ENCODE measurements at regions not wholly inside any gene's neighbourhood (a gene's known extent, or its start where the extent isn't known, plus 50 kb on each side); places are given as distances from the start of the nearest gene placed in this dataset.
"Not testable (repeated sequence)": the region's sequence is repeated elsewhere in the genome, so short reads cannot be mapped to it uniquely, and the experiment has no call there.

DNA sequence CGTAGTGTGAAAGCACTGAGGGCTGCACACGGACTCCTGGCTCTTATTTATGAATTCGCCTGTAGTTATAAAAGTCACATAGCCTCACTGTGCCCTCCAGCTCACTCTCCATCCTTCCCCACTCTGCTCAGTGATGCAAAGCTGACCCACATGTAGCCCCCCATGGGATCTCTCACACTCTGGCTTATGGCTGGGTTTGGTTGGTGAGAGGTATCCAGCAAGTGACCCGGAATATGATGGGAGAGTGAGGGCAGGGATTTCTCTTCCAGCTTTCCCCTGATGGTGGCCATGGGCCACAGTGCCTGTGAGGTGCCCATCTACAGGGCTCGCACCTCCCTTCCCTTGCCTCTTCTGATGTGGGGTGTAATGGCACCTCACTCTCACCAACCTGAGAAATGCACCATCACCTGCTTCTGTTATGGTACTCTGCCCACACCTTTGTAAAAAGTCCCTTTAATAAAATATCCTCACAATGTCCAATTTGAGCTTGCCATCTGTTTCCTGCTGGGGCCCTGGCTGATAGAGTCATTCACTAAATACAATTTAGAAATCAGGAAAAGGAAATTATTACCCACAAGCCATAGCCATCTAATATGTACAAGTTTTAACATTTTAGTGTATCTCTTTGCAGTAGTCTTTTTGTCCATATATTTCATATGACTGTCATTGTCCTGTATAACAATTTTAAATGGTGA, 93.6 kb downstream of the SCN11A start:
- no peak for DNase-seq (ENCODE audit: low read depth)
- TF ChIP-seq MYC (IDR thresholded peaks at IDR 0.05; ENCODE audit: low read depth, low read length) (no peak), POLR2A (IDR thresholded peaks at IDR 0.05; ENCODE audit: extremely low read depth, insufficient read length) (no peak)
- TF ChIP-seq, protein P1, sequence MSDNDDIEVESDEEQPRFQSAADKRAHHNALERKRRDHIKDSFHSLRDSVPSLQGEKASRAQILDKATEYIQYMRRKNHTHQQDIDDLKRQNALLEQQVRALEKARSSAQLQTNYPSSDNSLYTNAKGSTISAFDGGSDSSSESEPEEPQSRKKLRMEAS (IDR thresholded peaks at IDR 0.05; ENCODE audit: low read depth, low read length): no peak
- TF ChIP-seq, protein P2, sequence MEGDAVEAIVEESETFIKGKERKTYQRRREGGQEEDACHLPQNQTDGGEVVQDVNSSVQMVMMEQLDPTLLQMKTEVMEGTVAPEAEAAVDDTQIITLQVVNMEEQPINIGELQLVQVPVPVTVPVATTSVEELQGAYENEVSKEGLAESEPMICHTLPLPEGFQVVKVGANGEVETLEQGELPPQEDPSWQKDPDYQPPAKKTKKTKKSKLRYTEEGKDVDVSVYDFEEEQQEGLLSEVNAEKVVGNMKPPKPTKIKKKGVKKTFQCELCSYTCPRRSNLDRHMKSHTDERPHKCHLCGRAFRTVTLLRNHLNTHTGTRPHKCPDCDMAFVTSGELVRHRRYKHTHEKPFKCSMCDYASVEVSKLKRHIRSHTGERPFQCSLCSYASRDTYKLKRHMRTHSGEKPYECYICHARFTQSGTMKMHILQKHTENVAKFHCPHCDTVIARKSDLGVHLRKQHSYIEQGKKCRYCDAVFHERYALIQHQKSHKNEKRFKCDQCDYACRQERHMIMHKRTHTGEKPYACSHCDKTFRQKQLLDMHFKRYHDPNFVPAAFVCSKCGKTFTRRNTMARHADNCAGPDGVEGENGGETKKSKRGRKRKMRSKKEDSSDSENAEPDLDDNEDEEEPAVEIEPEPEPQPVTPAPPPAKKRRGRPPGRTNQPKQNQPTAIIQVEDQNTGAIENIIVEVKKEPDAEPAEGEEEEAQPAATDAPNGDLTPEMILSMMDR (IDR thresholded peaks at IDR 0.05; ENCODE audit: low read depth, low read length): no peak
- no peak overlapping the region for H3K4me3 ChIP-seq (ENCODE audit: low read depth, low read length)

DNA sequence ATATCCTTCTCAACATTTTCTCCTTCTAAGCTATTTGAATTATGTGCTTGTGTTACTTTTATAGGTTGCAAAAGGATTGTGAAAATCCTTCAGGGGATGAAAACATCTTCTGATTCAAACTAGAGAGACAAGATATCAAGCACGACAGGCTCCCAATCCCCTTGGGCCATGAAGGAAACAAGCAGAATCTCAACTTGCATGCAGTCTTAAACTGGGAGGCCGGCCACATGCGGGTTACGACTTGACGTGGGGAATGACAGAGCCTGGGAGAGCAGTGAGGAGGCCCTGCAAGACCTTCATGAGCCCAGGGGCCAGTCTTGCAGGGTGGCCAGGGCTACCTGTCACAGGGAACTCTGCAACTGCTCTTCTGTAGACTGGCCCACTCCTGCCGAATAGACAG, 94.4 kb downstream of the SCN11A start:
- TF ChIP-seq, protein P2 (IDR thresholded peaks at IDR 0.05; ENCODE audit: low read depth, low read length): no peak
- no peak for TF ChIP-seq MYC (IDR thresholded peaks at IDR 0.05; ENCODE audit: low read depth, low read length)
- no peak for TF ChIP-seq POLR2A (IDR thresholded peaks at IDR 0.05; ENCODE audit: extremely low read depth, insufficient read length)

DNA sequence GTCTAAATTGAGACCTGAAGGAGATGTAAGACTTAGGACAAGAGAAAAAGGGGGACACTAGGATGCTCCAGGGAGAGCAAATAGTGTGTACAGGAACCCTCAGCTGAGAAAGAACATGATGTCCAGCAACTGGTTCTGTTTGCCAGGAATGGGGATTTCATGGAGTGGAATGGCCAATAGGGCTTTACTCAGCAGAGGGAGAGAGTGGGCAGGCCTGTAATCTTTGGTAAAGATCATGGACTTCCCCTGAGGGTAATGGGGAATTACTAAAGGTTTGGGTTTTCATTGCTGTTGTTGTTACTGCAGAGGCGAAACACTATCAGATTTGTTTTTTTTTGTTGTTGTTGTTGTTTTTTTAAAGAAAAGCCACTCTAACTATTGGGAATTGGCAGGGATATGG, 99.0 kb downstream of the SCN11A start:
- no peak for TF ChIP-seq POLR2A (IDR thresholded peaks at IDR 0.05; ENCODE audit: extremely low read depth, insufficient read length)
- no peak for TF ChIP-seq MYC (IDR thresholded peaks at IDR 0.05; ENCODE audit: low read depth, low read length)
- TF ChIP-seq, protein P1 (IDR thresholded peaks at IDR 0.05; ENCODE audit: low read depth, low read length): no peak
- TF ChIP-seq, protein P2 (IDR thresholded peaks at IDR 0.05; ENCODE audit: low read depth, low read length): no peak
- no peak for DNase-seq (ENCODE audit: low read depth)
- H3K4me3 ChIP-seq (ENCODE audit: low read depth, low read length): no peak overlapping the region

More for the DNA sequence above, 94.4 kb downstream of the SCN11A start:
- DNase-seq (ENCODE audit: low read depth): no peak
- H3K4me3 ChIP-seq (ENCODE audit: low read depth, low read length): no peak overlapping the region

DNA sequence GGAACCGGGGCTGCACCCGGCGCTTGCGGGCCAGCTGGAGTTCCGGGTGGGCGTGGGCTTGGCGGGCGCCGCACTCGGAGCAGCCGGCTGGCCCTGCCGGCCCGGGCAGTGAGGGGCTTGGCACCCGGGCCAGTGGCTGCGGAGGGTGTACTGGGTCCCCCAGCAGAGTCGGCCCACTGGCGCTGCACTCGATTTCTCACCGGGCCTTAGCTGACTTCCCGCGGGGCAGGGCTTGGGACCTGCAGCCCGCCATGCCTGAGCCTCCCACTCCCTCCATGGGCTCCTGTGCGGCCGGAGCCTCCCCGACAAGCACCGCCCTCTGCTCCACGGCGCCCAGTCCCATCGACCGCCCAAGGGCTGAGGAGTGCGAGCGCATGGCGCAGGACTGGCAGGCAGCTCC, 100.6 kb downstream of the SCN11A start:
- not testable (repeated sequence) for H3K4me3 ChIP-seq (ENCODE audit: low read depth, low read length); DNase-seq (ENCODE audit: low read depth)

DNA sequence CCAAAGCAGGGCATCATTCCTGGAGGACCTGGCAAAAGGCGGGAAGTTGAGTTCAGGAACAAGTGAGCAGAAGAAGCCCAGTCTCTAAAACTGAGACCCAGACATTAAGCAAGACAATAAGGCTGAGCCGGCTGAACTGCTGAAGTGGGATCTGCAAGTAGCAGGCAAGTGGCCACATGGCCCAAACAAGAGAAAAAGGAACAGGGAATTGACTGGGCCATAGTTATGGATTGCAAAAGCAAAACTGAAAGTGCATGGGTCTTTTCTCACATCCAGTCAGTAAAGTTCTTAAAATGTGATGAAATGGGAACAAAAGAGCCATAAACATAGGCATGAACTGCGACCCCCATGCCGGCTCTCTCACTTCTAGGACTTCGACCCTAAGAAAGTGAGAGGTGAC, 101.2 kb downstream of the SCN11A start:
- DNase-seq (ENCODE audit: low read depth): no peak
- no peak overlapping the region for H3K4me3 ChIP-seq (ENCODE audit: low read depth, low read length)
- no peak for TF ChIP-seq POLR2A (IDR thresholded peaks at IDR 0.05; ENCODE audit: extremely low read depth, insufficient read length)
- TF ChIP-seq, protein P1 (IDR thresholded peaks at IDR 0.05; ENCODE audit: low read depth, low read length): no peak
- TF ChIP-seq, protein P2 (IDR thresholded peaks at IDR 0.05; ENCODE audit: low read depth, low read length): no peak
- TF ChIP-seq MYC (IDR thresholded peaks at IDR 0.05; ENCODE audit: low read depth, low read length): no peak

DNA sequence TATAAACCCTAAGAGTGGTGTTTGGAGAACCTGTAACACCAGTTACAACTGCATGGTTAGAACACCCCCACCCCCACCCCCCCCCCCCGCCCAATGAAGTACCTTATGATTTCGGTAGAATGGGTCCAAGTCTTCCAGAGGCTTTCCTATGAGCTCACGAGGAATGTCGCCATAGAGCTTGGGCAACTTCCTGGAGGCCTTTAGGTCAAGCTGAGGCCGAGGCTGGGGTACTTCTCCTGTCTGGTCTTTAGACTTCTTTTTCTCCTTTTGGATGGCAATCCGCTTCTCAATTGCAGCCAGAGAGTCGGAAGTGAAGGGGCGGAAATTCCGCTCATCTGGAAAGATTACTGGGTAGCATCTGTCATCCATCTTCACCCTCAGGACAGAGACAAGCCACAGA, 101.8 kb downstream of the SCN11A start:
- H3K4me3 ChIP-seq (ENCODE audit: low read depth, low read length): no peak overlapping the region
- TF ChIP-seq, protein P2 (IDR thresholded peaks at IDR 0.05; ENCODE audit: low read depth, low read length): no peak
- no peak for TF ChIP-seq MYC (IDR thresholded peaks at IDR 0.05; ENCODE audit: low read depth, low read length)
- TF ChIP-seq POLR2A (IDR thresholded peaks at IDR 0.05; ENCODE audit: extremely low read depth, insufficient read length): no peak
- TF ChIP-seq, protein P1 (IDR thresholded peaks at IDR 0.05; ENCODE audit: low read depth, low read length): no peak
- no peak for DNase-seq (ENCODE audit: low read depth)
